SH-SY5Y (cell line): ENCODE measurements at regions not wholly inside any gene's neighbourhood (a gene's known extent, or its start where the extent isn't known, plus 50 kb on each side); places are given as distances from the start of the nearest gene placed in this dataset.

Experiments
- GATA2 ChIP-seq: IDR thresholded peaks from 2 replicates; pipeline ENCODE4 v1.6.1; 2011; ENCODE audit warnings: mild to moderate bottlenecking, low read depth, low read length
- GATA3 ChIP-seq: IDR thresholded peaks from 2 replicates; pipeline ENCODE4 v1.6.1; 2011; ENCODE audit warnings: low read depth, mild to moderate bottlenecking, low read length, moderate library complexity

DNA sequence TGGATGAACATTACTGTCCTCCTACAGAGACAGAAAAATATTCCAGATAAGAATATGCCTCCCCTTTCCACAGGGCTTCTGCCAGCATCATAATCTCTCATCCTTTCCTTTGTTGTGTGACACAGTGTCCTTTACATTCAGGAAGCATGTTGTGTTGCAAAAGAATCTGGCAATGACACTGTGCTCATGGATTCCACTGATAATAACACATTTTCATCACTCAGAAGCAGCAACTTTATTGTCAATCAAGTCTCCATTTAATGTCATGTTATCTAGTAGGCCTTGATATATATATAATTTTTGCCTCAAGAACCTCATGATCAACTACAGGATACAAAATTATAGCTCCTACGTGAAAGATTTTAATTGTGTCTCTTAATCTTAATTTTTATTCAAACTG lies 833.9 kb downstream of the FSTL5 start:
- TF ChIP-seq GATA3 (no peak), GATA2 (no peak)

DNA sequence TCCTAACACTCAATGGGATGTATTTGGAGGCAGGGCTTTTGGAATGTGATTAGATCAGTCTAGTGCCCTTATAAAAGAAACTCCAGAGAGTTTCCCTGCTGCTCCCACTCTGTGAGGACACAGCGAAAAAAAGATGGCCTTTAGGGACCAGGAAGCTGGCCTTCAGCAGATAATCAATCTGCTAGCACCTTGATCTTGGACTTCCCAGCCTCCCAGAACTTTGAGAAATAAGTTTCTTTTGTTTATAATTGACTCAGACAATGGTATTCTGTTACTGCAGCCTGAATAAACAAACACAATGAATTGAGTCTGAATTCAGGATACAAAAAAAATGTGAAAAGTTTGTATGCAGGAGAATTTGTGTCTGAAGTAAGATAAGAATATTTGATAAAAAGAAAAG lies 842.1 kb downstream of the FSTL5 start:
- TF ChIP-seq GATA3 (no peak), GATA2 (no peak)

DNA sequence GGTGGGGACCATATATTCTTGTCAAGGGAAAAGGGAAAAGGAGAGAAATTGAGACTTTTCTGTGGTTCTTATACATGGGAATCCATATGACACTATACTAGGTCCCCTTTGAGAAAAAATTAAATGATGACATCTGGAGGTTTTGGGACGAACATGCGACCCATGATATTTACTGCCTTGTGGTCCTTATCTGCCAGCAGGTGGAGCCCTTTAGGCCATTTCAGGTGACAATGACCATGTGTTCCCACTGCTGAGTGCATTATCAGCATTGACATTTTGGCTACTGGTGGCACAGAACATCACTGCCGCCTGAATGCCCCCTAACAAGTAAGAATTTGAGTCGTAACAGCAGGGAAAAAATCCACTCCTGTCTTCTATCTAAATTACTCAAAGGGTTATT lies 843.4 kb downstream of the FSTL5 start:
- TF ChIP-seq GATA3 (no peak), GATA2 (no peak)

DNA sequence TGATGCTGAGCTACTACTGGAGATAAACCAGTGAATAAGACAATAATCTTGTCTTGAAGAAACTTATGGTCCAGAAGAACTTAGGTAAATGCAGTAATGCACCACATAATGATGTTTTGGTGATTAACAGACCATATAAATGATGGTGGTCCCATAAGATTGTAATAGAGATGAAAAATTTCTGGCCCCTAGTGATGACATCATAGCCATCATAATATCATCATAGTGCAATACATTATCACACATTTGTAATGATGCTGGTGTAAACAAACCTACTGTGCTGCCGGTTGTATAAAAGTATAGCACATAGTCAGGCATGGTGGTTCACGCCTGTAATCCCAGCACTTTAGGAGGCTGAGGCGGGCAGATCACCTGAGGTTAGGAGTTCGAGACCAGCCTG lies 846.8 kb downstream of the FSTL5 start:
- TF ChIP-seq GATA2 (no peak), GATA3 (no peak)

DNA sequence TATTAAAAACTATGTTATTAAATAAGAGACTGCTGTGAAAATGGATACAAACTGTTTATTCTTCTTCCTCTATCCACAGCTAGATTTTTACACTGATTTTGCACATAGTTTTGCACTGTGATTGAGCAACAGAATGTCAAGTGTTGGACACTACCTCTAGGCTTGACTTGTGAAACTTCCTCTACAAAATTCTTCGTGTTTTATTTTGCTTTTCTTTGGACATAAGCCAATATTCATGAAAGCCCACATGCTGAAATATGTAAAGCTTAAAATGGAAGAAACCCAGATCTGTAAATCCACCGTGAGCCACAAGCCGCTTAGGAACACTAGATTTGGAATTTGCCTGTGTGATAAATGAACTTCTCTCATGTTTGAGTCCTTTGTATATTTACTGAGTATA lies 849.4 kb downstream of the FSTL5 start:
- TF ChIP-seq GATA2 (no peak), GATA3 (no peak)

DNA sequence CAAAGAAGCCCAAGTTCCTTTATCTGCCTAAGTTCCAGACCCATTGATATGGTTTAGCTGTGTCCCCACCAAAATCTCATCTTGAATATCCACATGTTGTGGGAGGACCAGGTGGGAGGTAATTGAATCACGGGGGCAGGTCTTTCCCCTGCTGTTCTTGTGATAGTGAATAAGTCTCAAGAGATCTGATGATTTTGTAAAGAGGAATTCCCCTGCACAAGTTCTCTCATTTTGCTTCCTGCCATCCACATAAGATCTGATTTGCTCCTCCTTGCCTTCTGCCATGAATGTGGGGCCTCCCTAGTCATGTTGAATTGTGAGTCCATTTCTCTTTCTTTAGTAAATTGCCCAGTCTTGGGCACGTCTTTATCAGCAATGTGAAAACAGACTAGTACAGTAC lies 860.2 kb downstream of the FSTL5 start:
- TF ChIP-seq GATA3 (no peak), GATA2 (no peak)

DNA sequence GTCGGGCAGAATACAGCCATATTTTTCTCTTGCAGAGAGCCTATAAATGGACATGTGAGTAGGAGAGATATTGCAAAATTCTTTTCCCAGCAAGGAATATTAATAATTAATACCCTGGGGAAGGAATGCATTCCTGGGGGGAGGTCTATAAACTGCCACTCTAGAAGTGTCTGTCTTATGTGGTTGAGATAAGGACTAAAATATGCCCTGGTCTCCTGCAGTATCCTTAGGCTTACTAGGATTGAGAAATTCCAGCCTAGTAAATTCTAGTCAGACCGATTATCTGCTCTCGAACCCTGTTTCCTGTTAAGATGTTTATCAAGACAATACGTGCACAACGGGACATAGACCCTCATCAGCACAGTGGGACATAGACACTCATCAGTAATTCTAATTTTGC lies 872.6 kb downstream of the FSTL5 start:
- no peak for TF ChIP-seq GATA2

DNA sequence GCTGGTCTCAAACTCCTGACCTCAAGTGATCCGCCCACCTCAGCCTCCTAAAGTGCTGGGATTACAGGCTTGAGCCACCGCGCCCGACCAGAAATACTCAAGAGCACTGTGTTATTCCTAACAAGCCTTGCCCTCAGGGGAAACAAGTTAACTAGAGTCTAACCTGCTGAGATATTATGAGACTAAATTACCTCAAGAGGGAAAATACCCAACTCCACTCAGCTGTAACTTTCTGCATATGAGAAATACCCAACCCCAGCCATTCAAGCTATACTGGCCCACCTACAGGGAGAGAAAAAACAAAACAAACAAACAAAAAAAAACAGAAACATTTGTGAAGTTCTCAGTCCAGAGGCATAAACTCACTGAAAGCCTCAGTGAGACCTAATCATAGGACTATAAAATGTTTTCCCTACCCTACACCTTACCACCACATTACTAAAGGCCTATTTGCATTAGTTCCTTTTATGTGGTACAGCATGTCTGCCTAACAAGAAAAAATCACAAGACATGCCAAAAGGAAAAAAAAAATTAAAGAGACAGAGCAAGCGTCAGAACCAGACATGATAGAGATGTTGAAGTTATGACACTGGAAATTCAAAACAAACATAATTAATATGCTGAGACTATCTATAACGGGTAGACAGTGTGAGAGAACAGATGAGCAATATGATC lies 876.0 kb downstream of the FSTL5 start:
- TF ChIP-seq GATA2 = no peak
- TF ChIP-seq GATA3 = no peak

DNA sequence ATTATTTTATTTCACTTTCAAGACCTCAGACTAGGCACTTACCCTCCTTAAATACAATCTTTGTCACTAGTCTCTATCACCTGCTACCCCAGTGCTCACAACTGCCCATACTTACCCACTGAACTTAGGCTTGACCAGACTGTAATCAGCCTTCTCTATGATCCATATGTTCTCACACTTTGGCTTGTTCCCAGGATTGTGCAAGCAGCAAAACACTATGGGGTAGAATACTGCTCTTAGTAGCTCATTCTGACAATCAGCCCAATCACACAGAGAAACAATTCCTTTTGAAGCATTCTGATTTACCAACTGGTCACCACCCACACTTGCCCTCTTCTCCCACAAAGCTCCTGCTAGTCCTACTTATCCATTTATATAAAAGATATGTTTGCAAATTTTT lies 878.3 kb downstream of the FSTL5 start:
- TF ChIP-seq GATA3 = no peak
- no peak for TF ChIP-seq GATA2

DNA sequence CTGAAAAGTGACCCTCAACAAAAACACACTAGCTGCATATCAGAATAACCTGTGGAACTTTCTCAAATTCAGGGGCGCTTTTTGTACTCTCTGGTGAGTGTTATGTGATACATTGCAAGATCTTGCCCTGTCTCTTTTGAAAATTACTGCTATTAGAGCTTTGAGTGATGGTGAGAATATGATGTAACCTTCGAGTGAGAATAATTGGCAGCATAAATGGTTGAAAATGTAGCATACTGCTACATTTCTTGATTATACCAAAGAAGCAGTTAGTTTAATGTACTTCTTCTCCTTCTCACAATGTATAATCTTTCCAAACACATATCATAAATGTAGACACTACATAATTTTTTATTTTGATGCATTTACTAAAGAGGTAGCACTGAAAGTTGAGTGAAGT lies 882.9 kb downstream of the FSTL5 start:
- TF ChIP-seq GATA2 (no peak), GATA3 (no peak)

DNA sequence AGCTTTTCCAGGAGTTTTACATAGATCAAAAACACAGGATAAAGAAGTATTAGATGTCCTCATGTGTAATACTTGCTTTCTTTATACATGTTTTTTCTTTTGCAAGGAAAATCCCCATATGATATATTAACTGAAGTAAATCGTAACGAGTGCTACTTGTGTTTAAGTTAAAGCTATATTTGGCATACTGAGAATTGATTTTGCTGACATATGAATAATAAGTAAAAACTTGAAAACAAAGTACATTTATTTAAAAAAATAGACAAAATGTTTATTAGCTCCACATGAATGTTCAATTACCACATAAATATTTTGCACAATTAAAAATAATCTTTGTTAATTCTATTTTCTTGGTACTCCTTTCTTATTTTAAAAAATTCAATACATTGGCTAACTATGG lies 884.7 kb downstream of the FSTL5 start:
- TF ChIP-seq GATA2 (no peak), GATA3 (no peak)

DNA sequence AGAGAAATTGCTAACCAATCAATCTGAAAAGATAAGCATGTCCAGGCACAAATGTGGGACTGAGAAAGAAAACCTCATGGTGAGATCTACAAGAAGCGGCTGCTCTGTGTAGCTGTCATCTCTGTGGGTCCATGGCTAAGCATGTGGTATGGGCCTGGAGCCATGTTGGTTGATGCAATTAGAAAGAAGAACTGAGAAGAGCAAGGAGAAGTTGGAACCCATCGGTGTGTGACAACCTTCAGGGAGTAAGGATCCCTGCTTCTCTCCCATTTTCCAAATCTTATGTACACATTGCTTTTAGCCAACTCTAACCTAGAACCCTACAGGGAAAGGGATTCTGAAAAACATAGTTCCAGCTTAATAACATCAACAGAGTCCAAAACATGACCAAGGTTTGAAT lies 890.2 kb downstream of the FSTL5 start:
- no peak for TF ChIP-seq GATA3
- no peak for TF ChIP-seq GATA2

DNA sequence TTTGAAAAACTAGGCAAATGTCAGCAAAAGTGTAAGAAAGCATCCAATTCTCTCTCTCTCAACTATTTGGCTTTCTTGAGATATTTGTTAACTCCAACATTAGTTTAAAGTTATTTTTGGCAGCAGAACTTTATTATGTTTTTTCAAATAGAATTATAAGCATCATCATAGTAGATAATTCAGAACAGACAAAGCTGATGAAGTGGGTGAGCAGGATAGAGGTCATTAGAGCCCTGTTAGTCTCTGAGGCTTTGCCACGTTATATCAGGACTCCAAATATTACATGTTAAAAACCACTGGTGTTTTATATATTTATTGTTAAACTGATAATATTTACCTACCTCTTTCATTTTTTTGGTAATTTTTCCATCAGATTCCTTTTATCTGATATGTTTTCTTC lies 903.0 kb downstream of the FSTL5 start:
- TF ChIP-seq GATA3 (no peak), GATA2 (no peak)

DNA sequence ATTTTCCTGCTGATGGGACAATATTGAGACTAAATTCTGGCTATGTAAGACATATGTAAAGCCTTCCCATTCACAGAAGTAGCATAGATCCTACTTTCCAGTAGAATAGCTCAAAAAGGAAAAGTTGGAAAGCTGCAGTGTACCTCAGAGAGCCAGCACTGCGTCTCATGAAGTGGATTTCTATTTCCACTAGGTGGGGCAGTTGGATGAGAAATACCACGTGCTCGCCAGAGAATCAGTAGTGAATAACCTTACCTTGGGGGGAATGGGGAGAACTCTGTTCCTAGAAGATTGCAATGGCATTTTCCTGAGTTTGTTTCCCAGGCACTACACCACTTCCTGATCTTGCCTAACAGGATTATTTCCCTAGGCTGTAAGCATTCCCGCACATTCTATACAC lies 907.1 kb downstream of the FSTL5 start:
- TF ChIP-seq GATA3 = no peak
- no peak for TF ChIP-seq GATA2

DNA sequence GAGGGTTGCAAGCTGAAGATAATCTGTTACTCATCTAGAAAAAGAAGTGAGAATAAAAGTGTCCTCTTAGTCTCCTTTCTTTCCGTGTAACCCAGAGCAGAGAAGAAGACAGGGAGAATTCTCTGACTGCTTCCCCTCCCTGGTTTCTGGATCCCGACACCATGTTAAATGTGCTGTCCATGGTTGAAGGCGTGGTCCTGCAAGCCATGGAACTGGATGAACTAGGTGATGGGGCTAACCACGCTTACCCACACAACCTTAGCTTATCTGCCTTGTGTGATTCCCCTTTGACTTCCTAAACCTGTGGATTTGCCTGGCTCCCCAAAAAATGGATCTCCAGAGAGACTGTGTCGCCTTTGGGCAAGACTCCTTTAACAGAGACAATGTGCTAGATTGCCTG lies 907.6 kb downstream of the FSTL5 start:
- TF ChIP-seq GATA3 = no peak

DNA sequence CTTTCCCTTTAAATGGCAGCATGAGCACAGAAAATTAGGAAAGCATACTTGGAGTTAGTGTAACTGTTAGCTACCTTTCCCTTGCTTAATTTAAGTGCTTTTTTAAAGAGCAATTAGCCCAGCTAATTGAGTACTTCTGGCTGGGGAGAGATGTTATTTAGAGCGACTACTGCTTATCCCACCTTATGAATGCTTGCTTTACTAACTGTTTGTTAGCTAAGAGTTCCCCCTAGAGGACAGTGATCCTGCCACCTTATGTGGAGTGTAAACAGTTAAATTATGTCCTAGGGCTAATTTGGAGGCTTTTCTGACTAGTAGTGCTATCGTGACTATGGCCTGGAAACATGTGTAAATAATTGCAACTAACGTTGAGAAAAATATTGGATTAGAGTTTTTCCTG lies 909.4 kb downstream of the FSTL5 start:
- TF ChIP-seq GATA2 (no peak), GATA3 (no peak)

DNA sequence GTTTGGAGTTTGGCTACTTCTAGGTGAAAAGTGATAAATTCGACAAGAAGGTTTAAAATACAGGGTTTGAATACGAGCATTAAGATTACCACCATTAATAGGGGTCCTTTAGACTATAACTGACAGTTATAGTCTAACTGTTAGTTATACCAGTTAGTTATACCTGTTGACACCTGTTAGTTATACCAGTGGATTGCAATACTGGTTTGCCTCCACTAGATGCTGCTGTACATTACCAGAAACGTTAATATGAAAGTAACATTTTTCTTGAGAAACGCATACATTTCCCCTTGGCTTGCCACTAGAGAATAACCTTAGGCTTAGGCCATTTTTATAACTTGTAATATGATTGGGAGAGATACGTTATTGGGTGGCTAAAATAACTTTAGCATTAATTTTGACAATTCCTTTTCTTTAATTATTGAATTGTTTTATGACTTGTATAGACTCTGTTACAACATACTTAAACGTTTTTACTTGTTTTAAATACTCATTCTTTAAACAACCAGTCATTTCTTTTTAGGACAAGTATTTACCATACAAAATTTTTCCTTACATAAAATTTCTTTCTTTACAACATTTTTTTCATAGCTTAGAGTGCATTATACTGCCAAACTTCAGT lies 911.2 kb downstream of the FSTL5 start:
- TF ChIP-seq GATA2 (no peak), GATA3 (no peak)
